ENCODE measurements at regions not wholly inside any gene's neighbourhood (a gene's known extent, or its start where the extent isn't known, plus 50 kb on each side); places are given as distances from the start of the nearest gene placed in this dataset.
"Not testable (repeated sequence)": the region's sequence is repeated elsewhere in the genome, so short reads cannot be mapped to it uniquely, and the experiment has no call there.

GRCh38 chr2:209070262-209070661 is 353.6 kb upstream of the MAP2 start:
- no peak for DNase-seq

GRCh38 chr2:209073151-209073550 is 350.7 kb upstream of the MAP2 start:
- DNase-seq: no peak

GRCh38 chr2:209074711-209075110 is 349.1 kb upstream of the MAP2 start:
- DNase-seq: no peak

- DNase-seq: no peak
These were observed 347.7 kb upstream of the MAP2 start for GRCh38 chr2:209076151-209076550.

- no peak for DNase-seq
These were observed 337.1 kb upstream of the MAP2 start for GRCh38 chr2:209086761-209087160.

- no peak for DNase-seq
These were observed 332.8 kb upstream of the MAP2 start for GRCh38 chr2:209091056-209091455.

GRCh38 chr2:209094221-209094620 is 329.6 kb upstream of the MAP2 start:
- no peak for DNase-seq

GRCh38 chr2:209095432-209095831 is 328.4 kb upstream of the MAP2 start:
- no peak for DNase-seq

GRCh38 chr2:209097168-209097567 is 326.7 kb upstream of the MAP2 start:
- no peak for DNase-seq

- DNase-seq: no peak
These were observed 321.5 kb upstream of the MAP2 start for GRCh38 chr2:209102319-209102718.

GRCh38 chr2:209113026-209113425 is 310.8 kb upstream of the MAP2 start:
- DNase-seq: no peak

- no peak for DNase-seq
These were observed 309.1 kb upstream of the MAP2 start for GRCh38 chr2:209114588-209115240.

- DNase-seq: no peak
These were observed 302.2 kb upstream of the MAP2 start for GRCh38 chr2:209121691-209122090.

- DNase-seq: no peak
These were observed 298.6 kb upstream of the MAP2 start for GRCh38 chr2:209125291-209125690.

GRCh38 chr2:209138079-209138478 is 285.8 kb upstream of the MAP2 start:
- no peak for DNase-seq

GRCh38 chr2:209141142-209141541 is 282.7 kb upstream of the MAP2 start:
- no peak for DNase-seq

GRCh38 chr2:209141818-209142217 is 282.0 kb upstream of the MAP2 start:
- no peak for DNase-seq

- DNase-seq: not testable (repeated sequence)
These were observed 278.6 kb upstream of the MAP2 start for GRCh38 chr2:209145220-209145691.

- no peak for DNase-seq
These were observed 277.7 kb upstream of the MAP2 start for GRCh38 chr2:209145941-209146681.

- DNase-seq: no peak
These were observed 277.0 kb upstream of the MAP2 start for GRCh38 chr2:209146682-209147320.

- no peak for DNase-seq
These were observed 275.9 kb upstream of the MAP2 start for GRCh38 chr2:209147981-209148380.

GRCh38 chr2:209160800-209161588 is 262.9 kb upstream of the MAP2 start:
- no peak for DNase-seq

All from renal pelvis (tissue), 1 donor.